ENCODE measurements at regions not wholly inside any gene's neighbourhood (a gene's known extent, or its start where the extent isn't known, plus 50 kb on each side); places are given as distances from the start of the nearest gene placed in this dataset.
"Not testable (repeated sequence)": the region's sequence is repeated elsewhere in the genome, so short reads cannot be mapped to it uniquely, and the experiment has no call there.

DNA sequence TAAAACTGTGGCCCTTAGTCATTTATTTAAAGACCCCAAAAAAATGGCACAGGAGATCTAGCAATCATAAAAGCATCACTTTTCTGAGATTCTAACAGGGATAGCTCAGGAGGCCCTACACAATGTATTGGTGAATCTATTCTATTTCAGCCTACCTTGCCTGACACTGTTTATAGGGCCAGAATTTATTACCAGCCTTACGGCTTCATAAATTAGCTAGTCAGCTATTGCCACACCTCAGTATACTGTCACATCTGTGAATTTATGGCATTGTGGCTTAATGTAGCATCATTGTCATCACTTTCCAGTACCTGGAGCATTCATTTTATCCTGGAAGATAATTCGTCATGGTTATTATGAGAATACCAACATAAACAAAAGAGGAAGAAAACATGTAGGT is 121.2 kb upstream of the ERG start:
- DNase-seq, result no peak

DNA sequence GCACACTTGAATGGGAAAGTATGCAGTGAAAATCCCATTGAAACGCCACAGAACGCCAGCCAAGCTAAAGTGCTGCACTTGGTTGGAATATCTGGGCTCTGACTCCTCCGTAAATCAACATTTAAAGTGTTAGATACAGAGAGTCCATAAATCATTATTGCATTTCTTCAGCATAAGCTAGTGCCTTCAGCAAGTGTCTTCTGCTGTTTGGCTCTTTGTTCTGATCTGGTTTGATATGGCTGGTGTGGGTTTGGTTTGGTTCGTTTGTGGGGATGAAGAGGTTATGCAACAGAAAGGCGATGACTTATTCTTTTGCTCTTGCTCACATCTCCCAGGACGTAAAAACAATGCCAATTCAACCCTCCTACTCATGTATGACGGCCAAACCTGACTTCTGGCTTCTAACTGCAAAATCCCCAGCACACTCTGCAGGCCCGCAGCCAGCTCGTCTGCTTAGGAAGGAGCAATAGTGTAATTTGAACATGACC is 121.8 kb upstream of the ERG start:
- no peak for DNase-seq

DNA sequence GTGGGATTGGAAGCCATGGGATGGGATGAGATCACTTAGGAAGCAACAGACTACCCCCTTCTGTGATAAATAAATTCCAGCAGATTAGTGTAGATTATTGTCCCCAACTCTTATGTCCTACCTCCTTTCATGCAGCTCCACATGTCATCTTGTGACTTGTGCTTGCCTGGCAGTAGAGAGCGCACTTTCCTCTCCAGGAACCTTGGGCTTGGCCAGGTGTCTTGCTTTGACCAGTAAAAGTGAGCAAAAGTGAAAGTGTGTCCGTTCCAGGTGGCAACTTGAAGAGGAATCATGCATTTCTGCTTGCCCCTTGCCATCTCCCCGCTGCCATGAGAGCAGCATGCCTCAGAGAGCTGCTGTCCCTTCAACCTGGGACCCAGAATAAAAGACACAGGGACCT is 122.9 kb upstream of the ERG start:
- no peak for DNase-seq

DNA sequence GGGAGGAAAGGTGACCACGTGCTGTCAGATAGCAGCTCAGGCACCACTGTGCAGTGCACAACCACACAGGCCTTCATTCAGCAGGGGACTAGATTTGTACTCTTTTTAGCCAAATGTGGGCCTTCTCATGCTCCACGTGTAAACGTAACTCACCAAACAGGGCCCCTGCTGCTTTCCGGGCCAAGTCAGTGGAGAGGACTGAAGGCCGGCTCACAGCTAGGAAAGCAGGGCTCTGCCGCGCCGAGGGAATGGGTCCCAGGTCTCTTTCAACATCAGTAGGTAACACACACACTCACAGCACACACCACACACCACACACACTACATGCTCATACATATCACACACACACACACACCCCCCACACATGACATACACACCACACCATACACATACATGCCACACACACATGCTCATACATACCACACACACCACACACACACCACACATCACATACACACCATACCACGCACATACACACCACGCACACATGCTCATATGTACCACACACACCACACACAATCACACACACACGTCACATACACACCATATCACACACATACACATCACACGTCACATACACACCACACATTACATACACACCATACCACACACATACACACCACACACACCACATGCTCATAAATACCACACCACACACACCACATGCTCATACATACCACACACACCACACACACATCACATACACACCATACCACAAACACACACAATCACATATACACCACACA is 124.0 kb upstream of the ERG start:
- DNase-seq, result no peak

DNA sequence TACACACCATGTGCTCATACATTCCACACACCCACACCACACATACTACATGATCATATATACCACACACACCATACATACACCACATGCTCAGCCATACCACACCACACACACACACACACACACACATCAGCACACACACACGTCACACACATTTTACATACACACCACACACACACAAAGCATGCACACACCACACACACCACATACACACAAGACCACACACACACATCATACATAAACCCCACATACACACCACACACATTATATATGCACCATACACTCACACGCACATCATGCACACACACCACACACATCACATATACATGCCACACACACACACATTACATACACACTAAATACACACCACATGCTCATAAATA is 124.5 kb upstream of the ERG start:
- DNase-seq, result no peak

DNA sequence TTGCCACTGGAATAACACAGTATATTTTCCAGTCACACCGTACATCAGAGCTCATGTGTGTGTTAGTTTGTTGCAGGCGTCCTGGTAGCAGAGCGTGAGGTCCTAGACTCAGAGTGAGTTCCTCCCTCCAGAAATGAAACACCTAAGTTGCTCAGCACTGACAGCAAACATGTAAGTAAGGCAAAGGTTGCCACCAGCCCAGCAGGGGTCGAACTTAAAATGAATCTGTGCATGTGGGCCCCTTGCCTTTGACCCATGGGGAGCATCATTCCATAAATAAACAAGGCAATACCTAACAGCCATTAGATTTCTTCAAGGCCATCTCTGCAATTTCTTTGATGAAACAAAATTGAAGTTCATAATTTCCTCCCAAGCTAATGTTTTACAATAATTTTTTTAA is 125.3 kb upstream of the ERG start:
- no peak for DNase-seq

DNA sequence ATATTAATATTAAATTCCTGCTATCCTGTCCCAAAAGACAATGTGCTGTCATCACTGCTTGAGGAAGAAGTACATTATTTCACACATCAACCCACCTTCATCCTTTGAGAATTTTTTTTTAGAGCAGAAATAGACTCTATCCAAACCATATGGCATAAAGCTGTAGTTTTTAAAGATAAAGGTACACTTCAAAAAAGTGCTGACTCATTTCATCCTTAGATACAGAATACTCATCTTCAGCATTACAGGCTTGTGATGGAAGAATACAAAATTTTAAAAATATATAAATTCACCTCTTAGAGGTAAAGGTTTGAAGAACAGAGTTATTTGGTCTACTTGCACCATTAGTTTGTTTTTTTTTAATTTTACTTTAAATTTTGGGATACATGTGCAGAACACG is 126.7 kb upstream of the ERG start:
- no peak for DNase-seq

DNA sequence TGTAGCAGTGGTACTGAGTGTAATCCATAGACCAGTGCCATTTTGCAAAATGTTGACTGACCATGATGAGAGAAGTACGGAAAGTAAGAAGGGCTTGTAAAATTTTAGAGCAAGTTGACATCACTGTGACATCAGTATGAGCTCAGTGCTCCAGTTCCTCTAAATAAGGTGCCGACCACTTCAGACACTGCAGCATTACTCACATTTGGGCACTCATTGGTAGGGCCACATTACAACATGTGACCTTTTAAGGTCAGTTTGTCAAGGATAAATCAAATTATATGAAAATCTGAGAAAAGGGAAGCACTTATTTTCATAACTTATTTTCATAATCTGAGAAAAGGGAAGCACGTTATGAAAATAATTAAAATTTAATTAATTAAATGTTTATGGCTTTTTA is 128.0 kb upstream of the ERG start:
- no peak for DNase-seq

DNA sequence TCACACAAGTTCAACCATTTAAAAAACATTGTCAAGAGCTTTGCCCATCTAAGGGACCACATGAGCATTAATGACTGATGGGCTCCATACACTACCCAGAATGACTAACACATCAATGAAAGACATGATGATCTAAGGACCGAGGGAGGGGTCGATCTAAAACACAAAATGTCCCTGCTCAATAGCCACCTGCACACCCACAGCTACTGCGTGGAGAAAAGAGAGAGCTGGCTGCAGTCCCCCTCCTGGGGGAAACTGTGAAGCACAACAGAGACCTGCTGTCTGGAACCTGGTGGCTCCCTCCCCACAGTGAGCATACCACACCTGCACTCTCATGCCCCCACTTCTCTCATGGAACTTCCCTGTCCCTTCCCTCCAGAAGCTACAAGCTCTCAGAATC is 130.1 kb upstream of the ERG start:
- DNase-seq, result no peak

DNA sequence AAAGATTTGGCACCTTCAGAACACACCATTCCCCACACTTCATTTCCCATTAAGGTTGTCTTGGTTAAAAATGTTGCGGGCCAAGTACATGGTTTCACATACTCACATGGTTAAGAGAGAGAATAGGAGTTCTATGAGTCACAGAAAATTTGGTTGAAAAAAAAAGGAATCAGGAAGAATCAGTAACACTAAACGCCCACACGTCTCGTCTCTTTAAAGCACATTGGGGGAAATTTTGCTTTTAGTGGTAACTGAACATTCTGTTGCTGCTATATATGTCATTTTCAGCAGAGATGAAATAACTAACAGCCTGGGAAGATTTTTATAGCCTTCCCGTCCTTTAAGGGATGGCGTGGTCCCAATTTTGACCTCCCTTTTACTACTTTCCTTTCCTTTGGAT is 132.9 kb upstream of the ERG start:
- DNase-seq, result no peak

DNA sequence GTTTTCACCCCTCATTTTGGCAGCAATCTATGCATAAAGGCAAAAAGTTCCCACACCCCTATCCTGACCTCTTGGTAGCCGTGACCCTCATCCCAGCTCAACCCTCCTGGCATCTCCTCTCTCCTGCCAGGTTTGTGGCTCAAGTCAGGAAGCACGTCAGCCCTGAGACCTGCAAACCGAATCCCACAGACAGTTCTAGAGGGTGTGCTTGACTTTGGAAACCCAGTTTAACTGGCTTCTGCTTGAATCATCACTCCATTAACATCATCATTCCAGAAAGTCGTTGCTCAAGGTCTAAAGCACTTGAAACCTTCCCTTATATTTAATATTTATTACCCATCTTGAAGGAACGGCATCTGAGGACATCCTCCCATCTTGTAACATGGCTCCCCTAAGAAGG is 133.4 kb upstream of the ERG start:
- no peak for DNase-seq

DNA sequence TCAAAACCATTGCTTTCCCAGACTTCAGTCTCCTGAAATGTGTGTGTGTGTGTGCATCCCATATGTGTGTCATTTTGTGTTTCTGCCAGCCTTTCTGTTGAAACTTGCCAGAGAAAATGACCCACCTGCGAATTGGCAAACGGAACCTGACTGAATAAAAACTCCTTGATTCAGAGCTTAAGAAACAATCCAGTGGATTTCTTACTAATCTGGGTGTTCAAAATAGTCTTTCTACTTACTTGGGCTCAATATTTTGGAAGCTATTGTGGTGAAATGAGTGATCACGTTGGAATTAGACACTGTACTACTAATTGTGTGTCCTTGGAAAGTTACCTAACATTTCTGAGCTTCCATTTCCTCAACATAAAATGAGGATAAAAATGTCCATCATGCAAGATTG is 138.9 kb upstream of the ERG start:
- DNase-seq, result no peak

DNA sequence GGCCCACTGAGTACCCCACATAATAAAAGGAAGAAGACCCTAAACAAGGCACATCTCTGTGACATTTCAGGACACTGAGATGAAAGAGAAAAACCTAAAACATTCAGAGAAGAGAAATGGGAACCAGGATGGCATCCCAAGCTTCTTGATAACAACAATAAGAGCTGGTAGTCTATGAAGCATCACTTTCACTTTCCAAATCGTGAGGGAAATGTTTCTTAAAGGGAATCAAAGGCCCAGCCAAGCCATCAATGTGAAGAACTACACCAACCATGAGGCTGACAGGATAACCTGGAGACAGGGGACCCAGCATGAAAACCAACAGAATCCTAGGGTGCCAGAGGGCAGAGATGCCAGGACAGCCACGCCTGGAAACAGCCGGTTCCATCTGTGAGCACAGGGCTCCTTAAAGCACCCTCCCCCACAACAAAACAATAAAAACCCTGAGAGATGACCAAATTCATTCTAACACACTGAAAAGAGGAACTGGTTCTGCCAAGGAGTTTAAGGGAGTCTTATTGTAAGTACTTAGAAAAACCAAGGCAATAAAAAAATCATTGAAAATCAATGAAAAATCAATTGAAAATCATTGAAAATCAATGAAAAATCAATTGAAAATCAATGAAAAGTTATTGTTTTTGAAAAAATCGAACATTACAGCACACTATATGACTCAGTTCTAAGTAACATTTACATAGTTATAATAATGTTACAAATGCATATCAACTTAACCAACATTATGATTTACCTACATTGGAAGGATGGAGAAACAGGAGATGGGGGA is 141.5 kb upstream of the ERG start:
- peak; percentile 16 to 76 for DNase-seq

DNA sequence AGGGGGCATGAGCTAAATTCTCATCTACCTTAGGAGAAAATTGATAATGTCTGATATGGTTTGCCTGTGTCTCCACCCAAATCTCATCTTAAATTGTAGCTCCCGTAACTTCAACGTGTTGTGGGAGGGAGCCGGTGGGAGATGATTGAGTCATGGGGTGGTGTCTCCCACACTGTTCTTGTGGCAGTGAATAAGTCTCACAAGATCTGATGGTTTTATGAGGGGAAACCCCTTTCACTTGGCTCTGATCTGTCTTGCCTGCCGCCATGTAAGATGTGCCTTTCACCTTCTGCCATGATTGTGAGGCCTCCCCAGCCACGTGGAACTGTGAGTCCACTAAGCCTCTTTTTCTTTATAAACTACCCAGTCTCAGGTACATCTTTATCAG is 142.1 kb upstream of the ERG start:
- DNase-seq, result not testable (repeated sequence)

DNA sequence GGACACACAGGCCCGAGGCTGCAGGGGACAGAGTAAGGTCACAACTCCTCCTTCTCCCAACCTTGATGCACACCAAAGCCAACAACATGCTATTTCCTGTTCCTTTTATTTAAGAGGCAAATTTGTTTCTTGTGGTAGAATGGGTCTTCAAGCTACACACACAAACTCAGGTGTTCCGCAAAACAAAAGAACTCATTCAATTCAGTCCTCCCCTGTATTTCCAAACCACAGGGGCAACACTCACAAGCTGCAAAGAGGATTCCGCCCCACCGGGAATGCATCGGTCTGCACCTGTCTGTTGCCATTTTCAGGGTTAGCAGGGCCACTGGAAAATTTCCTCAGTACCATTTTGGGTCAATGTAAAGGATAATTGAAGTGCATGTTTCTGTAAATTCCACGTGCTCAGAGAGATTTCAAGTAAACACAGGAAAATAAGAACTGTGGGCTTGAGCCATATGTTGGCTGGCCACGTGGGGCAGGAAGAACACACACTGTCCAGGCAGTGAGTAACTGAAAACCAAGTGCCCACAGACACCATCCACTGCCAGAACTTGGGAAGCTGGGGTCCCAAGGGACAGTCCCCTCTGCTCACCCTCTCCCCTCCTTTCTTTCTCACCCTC is 145.2 kb upstream of the ERG start:
- no peak for DNase-seq

DNA sequence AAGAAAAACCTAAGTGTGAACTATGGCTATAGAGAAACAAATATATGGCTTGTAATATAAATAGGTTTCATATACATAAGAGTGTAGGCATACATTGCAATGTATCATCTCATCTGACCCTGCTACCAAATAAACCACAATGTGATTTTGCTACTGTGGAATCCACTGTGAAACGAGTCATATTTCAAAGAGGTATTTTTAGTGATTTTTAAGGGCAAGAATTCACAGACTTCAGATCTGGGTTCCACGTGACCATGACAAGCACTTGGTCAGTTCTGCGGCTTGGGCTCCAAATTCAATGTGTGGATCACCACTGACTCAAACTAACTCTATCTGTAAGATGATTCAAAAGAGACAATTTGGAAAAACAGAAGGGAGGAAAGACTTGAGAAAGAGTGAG is 147.0 kb upstream of the ERG start:
- no peak for DNase-seq

DNA sequence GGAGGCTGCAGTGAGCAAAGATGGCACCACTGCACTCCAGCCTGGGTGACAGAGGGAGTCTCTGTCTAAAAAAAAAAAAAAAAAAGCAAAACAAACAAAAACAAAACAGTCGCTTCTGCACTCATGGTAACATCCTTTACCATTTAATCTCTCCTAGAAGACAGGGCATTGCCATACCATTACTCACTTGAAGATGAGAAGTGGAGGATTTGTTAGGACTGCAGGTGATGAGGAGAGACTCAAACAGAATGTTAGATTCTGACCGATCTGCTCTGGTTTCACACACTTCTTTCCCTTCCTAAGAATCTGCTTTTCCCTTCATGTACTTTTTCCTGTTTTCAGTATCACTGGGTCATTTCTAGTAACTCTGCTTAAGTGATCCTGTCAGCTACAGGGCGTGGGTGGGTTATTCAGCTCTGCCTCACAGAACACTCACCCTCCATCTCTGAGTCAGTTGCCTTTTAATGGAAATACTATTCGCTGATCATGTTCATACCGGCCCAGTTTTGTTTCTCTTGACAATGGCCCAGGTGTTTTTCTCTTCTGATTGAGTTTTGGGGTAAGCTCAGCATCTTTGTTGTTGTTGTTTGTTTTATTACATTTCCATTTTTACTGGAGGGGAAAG is 148.0 kb upstream of the ERG start:
- no peak for DNase-seq

DNA sequence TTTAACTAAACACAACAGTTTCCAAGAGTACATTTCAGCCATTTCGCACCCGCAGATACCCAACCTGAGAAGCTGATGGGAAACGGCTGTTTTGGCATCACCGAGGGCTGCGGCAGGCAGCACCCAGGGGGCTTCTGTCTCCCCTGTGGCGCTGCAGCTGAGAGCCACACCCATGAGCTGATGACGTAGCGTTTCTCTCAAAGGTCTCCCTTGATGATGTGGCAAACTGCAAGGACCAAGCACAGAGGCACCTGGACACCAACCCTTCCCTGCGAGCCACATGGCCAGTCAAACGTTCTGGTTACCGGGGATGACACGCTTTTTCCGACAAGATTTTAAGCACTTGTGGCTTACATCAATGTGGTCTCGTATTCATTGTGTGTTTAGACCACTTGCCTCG is 150.8 kb upstream of the ERG start:
- DNase-seq, result no peak

DNA sequence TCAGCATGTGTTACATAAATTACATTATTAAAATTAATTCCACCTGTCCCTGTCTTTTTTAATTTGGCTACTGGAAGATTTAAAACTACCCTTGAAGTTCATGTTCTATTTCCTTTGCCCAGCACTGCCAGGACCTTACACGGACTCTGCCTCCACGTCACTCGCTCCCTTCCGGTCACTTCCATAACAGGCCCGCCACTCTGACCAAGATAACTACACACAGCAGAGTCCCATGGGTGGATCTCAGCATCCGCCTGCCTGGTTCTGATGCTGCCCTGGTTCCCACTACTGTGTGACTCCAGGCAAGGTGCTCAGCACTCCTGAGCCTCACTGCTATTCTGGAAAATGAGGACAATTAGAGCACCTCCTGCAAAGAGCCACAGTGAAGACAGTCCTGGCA is 153.3 kb upstream of the ERG start:
- no peak for DNase-seq

DNA sequence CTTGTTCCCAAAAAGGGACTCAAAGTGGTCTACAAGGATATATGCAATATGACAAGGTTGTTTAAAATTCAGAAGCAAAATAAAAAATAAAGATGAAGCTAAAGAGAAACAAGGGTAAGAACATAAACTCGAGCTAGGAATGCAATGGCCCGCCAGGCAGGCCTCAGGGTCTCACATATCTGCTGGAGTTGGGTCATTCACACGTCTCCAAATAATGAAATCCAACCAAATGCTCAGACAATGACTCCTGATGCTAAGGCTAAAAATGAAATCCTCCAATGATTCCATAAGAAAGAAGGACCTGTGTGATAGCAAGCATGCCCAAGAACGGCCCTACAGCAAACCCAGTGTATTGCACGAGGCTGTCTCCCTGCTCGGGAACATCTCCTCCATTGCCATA is 153.3 kb upstream of the ETS2 start:
- no peak for DNase-seq

DNA sequence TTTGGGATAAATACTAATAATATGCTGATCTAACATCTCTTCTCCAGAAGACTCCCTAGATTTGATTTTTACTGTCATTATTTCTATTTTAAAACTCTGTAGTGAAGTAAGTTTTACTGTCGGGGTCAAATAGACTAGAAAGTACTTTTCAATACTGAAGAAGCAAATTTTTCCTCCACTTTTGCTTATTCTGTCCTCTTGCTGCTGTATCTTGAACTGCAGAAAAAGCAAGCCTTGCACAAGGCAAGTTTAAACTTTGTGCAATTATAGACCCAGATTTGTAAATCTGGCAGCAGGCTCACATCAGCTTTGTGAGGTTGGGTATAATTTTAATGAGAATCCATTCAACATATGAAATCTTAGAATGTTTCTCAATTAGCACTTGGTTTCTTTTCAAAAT is 151.1 kb upstream of the ETS2 start:
- DNase-seq, result no peak

DNA sequence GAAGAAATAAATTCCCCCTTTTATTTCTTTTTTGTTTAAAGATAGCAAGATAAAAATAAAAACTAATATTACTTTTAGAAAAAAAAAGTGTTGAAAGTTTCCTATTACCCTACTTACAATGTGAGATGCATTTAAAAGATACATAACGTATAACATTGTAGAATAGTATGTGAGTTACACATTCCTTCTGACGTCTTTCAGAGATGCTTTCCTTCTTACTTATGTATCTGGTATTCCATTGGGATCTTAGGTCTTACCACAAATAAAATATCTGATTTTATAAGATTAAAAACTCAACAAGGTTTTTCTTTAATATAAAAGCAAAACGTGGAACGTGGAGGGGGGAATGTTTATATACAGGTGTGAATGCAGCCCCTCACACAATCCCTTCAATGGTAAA is 147.2 kb upstream of the ETS2 start:
- no peak for DNase-seq

DNA sequence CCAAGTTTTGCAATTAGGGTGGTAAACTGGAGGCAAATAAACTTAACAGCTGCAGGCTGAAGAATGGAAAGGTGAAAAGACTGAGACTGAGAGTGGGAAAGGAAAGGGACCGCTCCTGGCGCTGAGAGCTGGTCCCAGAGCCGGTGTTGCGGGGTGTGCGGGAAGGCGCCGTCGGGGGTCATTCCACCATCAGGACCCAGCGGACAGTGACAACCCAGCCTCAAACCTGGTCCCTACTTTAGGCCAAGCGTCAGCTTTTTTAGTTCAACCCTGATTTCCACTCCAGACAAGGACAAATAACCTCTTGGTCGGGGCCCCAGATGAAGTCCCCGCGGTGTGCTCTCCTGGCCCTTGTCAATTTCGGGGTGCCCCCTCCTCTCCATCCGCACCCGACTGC is 145.8 kb upstream of the ETS2 start:
- DNase-seq, result no peak

Measured in bone marrow (tissue), 2 donors.